Left lung (tissue), 4 donors: ENCODE measurements at regions not wholly inside any gene's neighbourhood (a gene's known extent, or its start where the extent isn't known, plus 50 kb on each side); places are given as distances from the start of the nearest gene placed in this dataset.

Experiments
- ATAC-seq: fragments of 200-7000 bp; cut with Tn5 transposase; one replicate; pipeline ENCODE4 v1.9.1; 2020; ENCODE audit warnings: moderate library complexity
- DNase-seq, 4 donors: peaks; one replicate each; pipeline ENCODE4 v3.0.0-alpha.2; 2013 to 2020
- H3K27ac ChIP-seq, 2 donors: fragments of 200-600 bp; sonication (generic) in 1 of 2; one replicate each; pipeline versions ENCODE4 v1.5.0 to v1.8.0; 2020 to 2021
- H3K27me3 ChIP-seq, 2 donors: fragments of 200-600 bp; sonication (generic) in 1 of 2; one replicate each; pipeline versions ENCODE4 v1.5.0 to v1.8.0; 2020 to 2021
- H3K36me3 ChIP-seq, 2 donors: fragments of 200-600 bp; sonication (generic) in 1 of 2; one replicate each; pipeline versions ENCODE4 v1.5.0 to v1.8.0; 2020 to 2021
- H3K4me1 ChIP-seq, 2 donors: fragments of 200-600 bp; one replicate each; pipeline ENCODE4 v1.8.0; 2021
- H3K4me3 ChIP-seq, 2 donors: fragments of 200-600 bp; sonication (generic) in 1 of 2; one replicate each; pipeline versions ENCODE4 v1.5.0 to v1.8.0; 2020 to 2021; ENCODE audit warnings: mild to moderate bottlenecking in 1 of 2
- H3K9me3 ChIP-seq, 2 donors: fragments of 200-600 bp; sonication (generic) in 1 of 2; one replicate each; pipeline versions ENCODE4 v1.5.0 to v1.8.0; 2020 to 2021
- intact Hi-C, 2 donors: fragments of 100-400 bp; cut with DNase I; formaldehyde crosslinking; loops; one replicate each; pipeline versions ENCODE4 v1.11.2 to v1.14.2; 2022
- TF ChIP-seq, protein P1 (sequence below), 2 donors: fragments of 200-600 bp; sonication (generic) in 1 of 2; IDR thresholded peaks; one replicate each; pipeline versions ENCODE4 v1.5.0 to v1.8.0; 2021; ENCODE audit warnings: antibody characterized with exemption in 2 of 2
- donor health status: DM: no; HTN: yes; CAD: no.
- donor health status: DM: no; HTN: no; CAD: no.

GRCh38 chr6:153852034-153852433 lies 187.0 kb upstream of the OPRM1 start:
- Histone ChIP-seq H3K4me3 (no peak overlapping the region), H3K27me3 (no peaks in the 10 kb centered on the region), H3K9me3 (peaks cover 0 to 8% of the 10 kb centered on the region in 2 donors), H3K4me1 (no peaks in the 10 kb centered on the region), H3K36me3 (no peaks in the 10 kb centered on the region), H3K27ac (no peak overlapping the region)
- ATAC-seq (no peak), DNase-seq (no peak)
- intact Hi-C loops = no loop called here
- TF ChIP-seq, protein P1, sequence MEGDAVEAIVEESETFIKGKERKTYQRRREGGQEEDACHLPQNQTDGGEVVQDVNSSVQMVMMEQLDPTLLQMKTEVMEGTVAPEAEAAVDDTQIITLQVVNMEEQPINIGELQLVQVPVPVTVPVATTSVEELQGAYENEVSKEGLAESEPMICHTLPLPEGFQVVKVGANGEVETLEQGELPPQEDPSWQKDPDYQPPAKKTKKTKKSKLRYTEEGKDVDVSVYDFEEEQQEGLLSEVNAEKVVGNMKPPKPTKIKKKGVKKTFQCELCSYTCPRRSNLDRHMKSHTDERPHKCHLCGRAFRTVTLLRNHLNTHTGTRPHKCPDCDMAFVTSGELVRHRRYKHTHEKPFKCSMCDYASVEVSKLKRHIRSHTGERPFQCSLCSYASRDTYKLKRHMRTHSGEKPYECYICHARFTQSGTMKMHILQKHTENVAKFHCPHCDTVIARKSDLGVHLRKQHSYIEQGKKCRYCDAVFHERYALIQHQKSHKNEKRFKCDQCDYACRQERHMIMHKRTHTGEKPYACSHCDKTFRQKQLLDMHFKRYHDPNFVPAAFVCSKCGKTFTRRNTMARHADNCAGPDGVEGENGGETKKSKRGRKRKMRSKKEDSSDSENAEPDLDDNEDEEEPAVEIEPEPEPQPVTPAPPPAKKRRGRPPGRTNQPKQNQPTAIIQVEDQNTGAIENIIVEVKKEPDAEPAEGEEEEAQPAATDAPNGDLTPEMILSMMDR (IDR thresholded peaks at IDR 0.05) = no peak

DNA sequence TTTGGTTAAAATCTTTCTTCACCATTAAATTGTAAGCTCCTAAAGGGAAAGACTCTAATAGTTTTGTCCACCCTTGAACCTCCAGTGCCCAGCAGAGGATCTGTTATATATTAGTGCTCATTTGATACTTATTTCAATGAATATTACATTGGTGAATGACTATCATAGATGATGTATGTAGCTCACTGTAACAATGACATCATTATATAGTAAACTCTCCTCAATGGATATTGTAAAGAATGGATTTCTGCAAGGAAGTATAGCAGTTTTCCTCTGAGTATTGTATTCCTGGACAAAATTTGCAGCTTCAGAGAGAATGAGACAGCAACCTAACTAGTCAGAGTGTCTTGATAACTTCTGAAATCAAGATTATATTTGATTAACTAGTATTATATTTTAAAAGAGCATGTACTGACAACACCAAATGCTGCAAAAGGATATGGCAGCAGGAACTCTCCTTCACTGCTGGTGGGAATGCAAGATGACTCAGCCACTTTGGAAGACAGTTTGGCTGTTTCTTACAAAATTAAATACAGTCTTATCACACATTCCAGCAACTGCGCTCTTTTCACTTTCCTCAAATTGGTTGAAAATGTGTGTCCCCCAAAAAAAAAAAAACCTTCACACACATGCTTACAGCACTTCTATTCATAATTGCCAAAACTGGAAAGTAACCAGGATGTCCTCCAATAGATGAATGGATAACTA lies 189.8 kb upstream of the OPRM1 start:
- DNase-seq (no peak), ATAC-seq (no peak)
- Histone ChIP-seq H3K27ac (no peak overlapping the region), H3K4me1 (no peaks in the 10 kb centered on the region), H3K27me3 (no peaks in the 10 kb centered on the region), H3K9me3 (no peaks in the 10 kb centered on the region), H3K4me3 (no peak overlapping the region), H3K36me3 (no peaks in the 10 kb centered on the region)
- intact Hi-C loops = no loop called here
- TF ChIP-seq, protein P1 (IDR thresholded peaks at IDR 0.05) = no peak

GRCh38 chr6:153843420-153843819 lies 195.6 kb upstream of the OPRM1 start:
- no peak overlapping the region for H3K27ac ChIP-seq
- DNase-seq (no peak), ATAC-seq (no peak)
- intact Hi-C loops = no loop called here
- TF ChIP-seq, protein P1 (IDR thresholded peaks at IDR 0.05) = no peak
- H3K36me3 ChIP-seq = no peaks in the 10 kb centered on the region
- H3K9me3 ChIP-seq = no peaks in the 10 kb centered on the region
- no peaks in the 10 kb centered on the region for H3K4me1 ChIP-seq
- H3K4me3 ChIP-seq = no peak overlapping the region
- H3K27me3 ChIP-seq = no peaks in the 10 kb centered on the region

- no peak for ATAC-seq
- H3K4me3 ChIP-seq = no peak overlapping the region
- no peak overlapping the region for H3K27ac ChIP-seq
- no peaks in the 10 kb centered on the region for H3K36me3 ChIP-seq
- intact Hi-C loops = no loop called here
- no peak for DNase-seq
- H3K4me1 ChIP-seq = no peaks in the 10 kb centered on the region
- TF ChIP-seq, protein P1 (IDR thresholded peaks at IDR 0.05) = no peak
- H3K27me3 ChIP-seq = no peaks in the 10 kb centered on the region
- H3K9me3 ChIP-seq = no peaks in the 10 kb centered on the region
Observed at GRCh38 chr6:153842491-153842890, 196.5 kb upstream of the OPRM1 start.

GRCh38 chr6:153840039-153840850 lies 198.8 kb upstream of the OPRM1 start:
- H3K27me3 ChIP-seq = no peaks in the 10 kb centered on the region
- intact Hi-C loops = no loop called here
- no peak for ATAC-seq
- no peaks in the 10 kb centered on the region for H3K9me3 ChIP-seq
- TF ChIP-seq, protein P1 (IDR thresholded peaks at IDR 0.05) = no peak
- no peak overlapping the region for H3K27ac ChIP-seq
- H3K4me1 ChIP-seq = no peaks in the 10 kb centered on the region
- H3K36me3 ChIP-seq = no peaks in the 10 kb centered on the region
- H3K4me3 ChIP-seq = no peak overlapping the region
- DNase-seq = no peak
